Central memory CD4-positive, alpha-beta T cell (primary cell): ENCODE measurements at regions not wholly inside any gene's neighbourhood (a gene's known extent, or its start where the extent isn't known, plus 50 kb on each side); places are given as distances from the start of the nearest gene placed in this dataset.
"Not testable (repeated sequence)": the region's sequence is repeated elsewhere in the genome, so short reads cannot be mapped to it uniquely, and the experiment has no call there.

ENCODE experiments used
- DNase-seq: peaks from one replicate; pipeline ENCODE4 v3.0.0; 2022

DNA sequence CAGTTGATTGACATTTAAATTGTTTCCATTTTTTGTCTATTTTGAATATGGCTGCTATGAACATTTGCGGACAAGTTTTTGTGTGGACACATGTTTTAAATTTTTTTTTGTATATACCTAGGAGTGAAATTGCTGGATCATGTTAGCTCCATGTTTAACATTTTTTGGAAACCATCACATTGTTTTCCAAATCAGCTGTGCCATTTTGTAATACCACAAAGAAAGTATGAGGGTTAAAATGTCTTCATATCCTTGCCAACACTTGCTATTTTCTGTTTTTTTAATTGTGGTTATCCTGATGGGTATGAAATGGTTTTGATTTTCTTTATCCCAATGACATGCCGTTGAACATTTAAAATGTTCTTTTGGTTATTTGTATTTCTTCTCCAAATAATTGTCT, 52.1 kb downstream of the CARTPT start:
- no peak for DNase-seq

DNA sequence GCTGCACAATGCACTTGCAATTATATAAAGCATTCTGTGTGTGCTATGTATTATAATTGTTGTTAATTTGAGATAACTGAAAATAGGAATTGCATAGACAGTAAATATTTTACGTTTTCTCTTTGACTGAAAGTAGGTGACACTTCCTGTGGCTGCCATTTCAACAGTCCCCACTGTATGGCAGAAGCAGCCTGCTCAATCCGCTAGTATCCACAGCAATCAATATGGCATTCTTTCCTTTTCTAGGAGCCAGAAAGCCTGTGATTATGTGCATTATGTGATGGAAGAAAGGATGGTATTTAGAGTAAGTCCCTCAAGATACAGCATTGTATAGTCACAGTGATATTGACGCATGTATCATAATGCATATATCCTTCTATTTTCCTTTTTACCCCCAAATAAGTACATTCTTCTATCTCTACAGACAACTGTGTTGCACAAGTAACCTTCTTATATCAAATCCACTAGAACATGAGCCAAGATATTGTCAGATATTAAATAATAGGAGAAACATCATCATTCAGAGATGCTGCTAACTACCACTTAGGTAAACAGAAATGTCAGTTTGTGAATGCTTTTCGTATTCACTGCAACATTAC, 59.7 kb downstream of the CARTPT start:
- DNase-seq: no peak

DNA sequence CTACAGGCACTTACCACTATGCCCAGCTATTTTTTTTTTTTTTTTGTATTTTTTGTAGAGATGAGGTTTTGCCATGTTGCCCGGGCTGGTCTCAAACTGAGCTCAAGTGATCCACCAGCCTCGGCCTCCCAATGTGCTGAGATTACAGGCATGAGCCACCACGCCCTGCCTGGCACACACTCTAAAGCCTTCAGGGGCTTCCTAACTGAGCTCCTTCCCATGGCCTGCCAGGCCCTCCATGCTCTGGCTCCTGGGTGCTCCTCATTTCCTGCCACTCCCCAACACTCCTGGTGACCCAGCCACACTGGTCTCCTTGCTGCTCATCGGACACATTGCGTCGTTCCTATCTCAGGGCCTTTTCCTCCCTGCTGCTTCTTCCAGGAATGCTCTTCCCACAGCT, 61.5 kb downstream of the CARTPT start:
- DNase-seq: no peak

DNA sequence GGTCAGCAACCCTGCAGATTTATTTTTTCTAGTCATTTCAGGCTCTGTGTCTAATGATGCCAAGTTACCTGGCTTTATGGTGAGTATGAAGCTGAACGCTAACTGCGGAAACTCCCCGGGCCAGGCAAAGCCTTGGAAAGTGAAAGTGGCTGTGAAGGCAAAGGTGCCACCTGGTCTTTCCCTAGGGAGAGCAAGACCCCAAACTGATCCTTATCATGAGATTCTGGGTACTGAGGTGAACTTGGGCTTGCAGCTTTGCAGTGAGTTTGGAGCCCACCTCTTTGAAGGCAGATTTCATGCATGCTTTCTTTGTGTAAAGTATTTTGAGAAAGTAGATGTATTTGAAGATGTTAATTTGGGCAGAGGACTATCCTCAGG, 63.3 kb downstream of the CARTPT start:
- no peak for DNase-seq

DNA sequence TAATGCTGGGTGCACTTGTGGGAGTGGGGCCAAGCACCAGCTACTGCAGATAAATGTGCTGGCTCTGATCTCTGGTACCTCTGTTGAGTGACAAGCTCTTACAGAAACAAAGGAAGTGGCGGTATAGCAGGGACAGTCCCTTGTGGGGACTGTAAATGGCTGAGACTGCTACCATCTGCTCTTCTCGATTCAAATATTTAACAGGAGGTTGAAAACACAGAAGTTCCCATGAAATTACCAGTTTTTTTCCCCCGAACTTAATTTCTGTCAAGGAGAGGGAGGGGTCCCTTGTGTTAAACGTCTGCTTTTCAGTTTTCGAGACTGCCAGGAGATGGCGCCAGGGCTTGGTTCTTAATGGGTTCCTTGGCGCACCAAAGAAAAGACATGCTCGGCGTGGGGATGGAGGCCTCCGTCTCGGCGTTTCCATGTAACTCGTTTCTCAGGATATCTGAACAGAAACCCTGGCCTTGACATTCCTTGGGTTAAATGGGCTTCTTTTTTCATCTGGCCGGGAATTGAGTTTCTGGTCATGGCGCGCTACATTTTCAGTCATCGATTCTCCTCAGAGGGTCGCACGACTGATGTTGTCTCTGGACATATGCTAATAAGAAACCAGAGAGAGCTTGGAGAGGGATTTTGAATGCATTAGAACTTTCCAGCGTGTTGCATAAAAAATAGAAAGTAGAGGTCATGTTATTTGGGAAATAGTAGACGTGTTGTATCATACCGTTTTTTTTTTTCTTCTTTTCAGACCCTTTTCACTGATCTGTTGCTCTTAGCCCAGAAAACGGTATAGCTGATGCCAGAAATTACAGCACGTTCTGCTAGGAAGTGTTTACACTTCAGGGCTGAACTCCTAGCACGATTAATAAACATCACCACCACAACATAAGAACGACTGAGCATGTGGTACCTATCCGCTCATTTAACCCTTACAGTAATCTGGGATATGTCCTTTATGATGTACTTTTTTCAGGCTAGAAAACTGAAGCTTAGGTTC, 64.0 kb downstream of the CARTPT start:
- DNase-seq: peak; percentile 2

DNA sequence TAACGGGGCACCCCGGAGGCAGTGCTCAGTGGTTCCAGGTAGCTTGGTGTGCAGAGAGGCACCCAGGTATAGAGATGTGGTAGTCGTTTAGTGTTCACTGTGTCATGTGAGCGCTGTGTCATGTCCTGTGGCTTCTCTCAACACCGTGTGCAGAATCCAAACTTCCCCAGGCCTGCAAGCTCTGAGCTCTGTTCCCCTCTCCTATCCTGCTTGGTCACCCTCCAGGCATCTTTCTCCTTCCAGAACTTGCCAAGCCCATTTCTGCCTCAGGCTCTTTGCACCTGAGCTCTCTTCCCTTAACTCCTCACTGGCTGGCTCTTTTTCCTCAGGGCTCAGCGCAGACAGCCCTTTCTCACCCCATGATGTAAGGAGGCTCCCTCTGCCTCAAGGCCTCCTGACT, 64.8 kb downstream of the CARTPT start:
- DNase-seq: no peak

DNA sequence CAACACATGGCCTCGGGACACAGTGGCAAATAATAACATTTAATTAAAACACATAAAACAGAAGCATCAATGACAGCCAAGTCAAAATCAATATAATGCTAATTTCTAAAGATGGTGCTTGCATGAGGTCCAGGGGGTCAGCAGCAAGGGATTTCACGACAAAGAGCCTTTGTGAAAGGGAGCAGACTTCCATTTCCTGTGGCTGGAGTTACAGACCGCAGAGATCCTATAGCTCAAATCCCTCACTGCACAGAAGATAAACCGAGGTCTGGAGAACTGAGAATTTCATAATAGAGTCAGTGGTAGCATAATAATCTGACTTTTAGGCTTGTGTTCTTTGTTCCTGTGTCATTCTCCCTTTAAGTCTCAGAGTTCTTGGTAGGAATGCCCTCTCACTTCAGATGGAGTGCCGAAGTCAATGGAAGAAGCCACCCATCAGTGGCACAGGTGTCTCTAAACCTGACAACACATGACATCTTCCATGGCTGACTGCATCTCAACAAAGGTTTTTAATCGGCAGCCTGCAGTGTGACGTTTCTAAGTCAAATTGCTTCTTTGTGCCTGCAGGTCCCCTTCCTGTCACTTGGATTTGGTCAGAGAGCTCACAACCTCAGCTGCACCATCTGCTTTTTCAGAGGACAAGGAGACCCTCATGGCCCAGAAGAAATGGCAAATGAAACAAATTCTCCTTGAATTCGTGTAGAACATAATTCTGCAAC, 67.4 kb downstream of the CARTPT start:
- DNase-seq: no peak

DNA sequence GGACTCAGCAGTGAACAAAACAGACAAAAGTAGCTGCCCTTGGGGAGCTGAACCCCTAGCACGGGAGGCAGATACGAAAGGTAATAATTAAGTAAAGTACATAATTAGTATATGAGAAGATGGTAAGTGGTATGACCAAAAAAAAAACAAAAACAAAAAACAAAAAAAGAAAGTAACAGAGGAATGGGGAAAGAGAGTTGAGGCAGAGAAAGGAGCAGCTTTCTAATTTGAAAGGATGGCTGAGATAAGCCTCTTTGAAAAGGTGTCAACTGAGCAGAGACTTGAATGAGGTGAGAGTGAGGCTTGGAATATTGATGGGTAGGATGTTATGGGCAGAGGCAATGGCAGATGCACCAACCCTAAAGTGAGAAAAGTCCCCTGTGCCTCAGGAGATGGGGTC, 69.7 kb downstream of the CARTPT start:
- no peak for DNase-seq

DNA sequence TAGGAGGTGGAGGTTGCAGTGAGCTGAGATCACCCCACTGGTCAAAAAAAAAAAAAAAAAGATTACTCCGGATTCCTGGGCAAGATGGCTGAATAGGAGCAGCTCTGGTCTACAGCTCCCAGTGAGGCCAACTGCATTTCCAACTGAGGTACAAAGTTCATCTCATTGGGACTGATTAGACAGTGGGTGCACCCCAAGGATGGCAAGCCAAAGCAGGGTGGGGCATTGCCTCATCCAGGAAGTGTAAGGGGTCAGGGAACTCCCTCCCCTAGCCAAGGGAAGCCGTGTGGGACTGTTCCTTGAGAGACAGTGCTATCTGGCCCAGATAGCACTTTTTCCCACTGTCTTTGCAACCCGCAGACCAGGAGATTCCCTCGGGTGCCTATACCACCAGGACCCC, 70.7 kb downstream of the CARTPT start:
- no peak for DNase-seq

DNA sequence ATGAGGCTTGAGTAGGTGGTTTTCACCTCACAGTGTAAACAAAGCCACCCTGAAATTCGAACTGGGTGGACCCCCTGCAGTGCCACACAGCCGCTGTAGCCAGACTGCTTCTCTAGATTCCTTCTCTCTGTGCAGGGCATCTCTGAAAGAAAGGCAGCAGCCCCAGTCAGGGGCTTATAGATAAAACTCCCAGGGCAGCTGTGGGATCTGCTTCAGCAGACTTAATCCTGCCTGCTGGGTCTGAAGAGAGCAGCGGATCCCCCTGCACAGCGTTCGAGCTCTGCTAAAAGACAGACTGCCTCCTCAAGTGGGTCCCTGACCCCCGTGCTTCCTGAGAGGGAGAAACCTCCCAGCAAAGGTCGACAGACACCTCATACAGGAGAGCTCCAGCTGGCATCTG, 71.4 kb downstream of the CARTPT start:
- DNase-seq: no peak

DNA sequence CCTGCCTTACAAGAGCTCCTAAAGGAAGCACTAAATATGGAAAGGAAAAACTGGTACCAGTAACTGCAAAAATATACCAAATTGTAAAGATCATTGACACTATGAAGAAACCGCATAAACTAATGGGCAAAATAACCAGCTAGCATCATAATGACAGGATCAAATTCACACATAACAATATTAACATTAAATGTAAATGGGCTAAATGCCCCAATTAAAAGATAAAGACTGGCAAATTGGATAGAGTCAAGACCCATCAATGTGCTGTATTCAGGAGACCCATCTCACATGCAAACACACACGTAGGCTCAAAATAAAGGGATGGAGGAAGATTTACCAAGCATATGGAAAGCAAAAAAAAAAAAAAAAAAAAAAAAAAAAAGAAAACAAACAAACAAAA, 73.0 kb downstream of the CARTPT start:
- not testable (repeated sequence) for DNase-seq

DNA sequence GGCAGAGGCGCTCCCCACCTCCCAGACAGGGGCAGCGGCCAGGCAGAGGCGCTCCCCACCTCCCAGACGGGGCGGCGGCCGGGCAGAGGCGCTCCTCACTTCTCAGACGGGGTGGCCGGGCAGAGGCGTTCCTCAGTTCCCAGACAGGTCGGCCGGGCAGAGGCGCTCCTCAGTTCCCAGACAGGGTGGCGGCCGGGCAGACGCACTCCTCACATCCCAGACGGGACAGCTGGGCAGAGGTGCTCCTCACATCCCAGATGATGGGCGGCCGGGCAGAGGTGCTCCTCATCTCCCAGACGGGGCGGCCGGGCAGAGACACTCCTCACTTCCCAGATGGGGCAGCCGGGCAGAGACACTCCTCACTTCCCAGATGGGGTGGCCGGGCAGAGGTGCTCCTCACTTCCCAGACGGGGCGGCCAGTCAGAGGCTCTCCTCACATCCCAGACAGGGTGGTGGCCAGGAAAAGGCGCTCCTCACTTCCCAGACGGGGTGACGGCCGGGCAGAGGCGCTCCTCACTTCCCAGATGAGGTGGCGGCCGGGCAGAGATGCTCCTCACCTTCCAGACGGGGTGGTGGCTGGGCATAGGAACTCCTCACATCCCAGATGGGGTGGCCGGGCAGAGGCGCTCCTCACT, 75.1 kb downstream of the CARTPT start:
- DNase-seq: no peak

DNA sequence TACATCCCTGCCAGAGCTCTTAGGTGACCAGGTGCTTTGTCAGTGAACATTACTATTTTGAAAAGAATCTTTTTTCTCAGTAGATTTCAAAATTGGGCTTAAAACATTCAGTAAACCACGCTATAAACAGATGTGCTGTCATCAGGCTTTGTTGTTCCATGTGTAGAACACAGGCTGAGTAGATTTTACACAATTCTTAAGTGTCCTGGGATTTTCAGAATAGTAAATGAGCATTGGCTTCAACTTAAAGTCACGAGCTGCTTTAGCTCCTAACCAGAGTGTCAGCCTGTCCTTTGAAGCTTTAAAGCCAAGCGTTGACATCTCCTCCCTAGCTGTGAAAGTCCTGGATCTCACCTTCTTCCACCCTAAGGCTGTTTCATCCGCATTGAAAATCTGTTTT, 83.6 kb downstream of the CARTPT start:
- DNase-seq: no peak

DNA sequence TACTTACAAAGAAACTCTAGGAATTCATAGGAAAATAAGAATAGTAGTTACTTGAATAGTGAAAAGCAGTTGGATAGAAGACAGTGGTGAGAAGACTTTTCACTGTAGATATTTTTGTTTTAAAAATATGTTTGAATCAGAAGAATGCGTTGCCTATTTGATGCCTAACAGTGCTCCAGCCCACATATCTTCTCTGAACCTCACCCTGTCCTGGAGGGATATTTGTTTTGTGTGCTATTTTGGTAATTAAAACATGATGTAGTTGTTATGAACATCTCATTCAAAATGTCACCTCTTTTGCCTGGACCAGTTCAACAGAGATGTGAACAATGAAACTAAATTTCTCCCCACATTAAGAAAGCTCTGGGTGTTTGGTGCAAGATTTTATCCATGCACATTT, 87.6 kb downstream of the CARTPT start:
- no peak for DNase-seq

DNA sequence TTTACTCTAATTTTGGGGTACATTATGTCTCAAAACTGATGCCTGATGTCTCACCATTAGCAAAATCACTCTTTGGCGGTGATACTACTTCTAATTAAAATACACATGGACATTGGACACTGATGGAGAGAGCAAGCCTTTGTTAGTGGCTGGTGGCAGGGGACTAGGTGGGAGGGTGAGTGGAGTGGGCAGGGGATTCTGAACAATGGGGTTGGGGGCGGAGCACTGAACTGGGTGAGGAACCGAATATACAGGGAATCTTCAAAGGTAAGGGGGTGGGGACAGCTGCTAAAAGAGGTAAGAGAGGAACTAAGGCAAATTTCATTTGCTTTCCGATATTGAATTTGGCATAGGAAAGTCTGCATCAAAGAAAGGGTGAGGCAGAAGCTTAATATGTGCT, 88.8 kb downstream of the CARTPT start:
- DNase-seq: no peak

DNA sequence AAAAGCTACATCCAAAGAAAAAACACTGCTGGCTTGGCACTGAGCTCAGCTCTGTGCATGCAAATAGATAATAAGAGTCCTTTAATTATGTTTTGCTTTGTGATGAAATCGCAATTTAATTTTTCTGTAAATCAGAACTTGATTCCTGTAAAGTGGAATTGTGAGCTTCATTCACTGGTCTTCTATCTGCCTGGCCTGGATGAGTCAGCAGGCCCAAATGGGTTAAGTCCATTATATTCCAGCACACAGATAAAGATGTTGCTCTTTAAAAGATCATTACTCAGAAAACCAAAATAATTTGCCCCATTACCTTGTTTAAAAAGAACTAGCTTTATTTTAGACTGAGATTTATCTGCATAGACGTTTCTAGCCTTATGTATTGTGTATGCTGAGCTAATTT, 90.4 kb downstream of the CARTPT start:
- no peak for DNase-seq

DNA sequence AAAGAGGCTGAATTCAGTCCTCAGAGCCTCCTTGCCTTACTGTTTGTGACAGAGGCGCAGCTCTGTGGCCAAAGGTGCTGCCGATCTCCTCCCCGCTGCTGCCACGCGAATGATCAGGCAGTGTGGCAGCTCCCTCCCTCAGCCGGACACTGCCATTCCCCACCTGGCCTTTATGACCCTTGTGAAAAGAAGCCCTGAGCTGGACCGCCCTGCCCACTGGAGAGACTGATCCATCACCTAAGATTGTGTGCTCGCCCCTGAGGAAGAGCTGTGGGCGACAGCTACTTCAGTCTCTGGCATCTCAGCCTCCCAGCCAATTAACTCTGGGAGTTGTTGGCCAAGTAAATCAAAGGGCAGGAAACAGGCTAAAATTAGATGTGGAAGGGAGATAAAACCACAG, 90.9 kb downstream of the CARTPT start:
- no peak for DNase-seq

DNA sequence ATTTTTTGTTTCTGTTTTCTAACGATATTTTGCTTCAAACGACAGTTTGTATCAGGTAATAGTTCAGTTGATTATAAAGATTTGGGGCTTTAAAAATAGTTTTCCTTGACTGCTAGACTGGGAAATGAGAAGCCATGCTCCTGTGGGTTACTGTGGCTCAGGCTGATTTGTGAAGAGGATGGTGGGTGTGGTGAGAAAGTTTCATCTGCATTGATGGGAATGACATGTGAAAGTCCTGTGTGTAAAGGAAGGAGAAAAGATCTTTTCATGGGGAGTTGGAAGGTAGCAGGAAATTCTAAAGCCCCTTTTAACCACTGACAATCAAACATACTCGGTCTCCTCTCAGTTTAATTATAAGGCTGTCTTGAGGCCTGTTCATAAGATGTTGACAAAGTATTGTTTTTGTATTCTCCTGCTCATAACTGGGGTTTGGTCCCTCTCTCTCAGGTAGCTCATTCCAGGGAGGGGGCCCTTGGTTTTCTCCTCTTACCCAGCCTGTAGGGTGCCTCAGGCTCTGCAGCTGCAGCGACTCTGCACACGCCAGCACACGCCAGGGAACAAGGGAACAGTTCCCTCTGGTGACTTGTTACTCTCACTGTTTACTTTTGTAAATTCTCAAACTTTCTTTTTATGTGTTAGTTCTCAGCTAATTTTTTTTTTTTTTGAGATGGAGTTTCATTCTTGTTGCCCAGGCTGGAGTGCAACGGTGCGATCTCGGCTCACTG, 91.6 kb downstream of the CARTPT start:
- no peak for DNase-seq

DNA sequence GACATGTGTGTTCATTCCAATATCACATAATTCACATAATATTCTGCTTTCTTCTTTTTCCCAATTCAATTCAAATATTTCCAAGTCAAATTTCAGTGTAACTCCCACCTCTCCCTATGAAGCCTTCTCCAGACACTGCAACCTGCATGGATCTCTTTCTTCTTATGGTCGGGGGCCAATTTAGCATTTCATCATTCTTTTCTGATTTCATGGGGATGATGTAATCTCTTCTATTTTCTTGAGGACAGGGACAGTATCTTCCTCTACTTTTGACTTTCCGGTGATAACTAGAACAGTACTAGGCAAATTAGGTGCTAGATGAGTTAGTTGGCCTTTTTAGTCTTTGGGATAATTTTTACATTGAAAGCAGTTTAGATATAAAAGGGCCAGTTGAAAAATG, 92.7 kb downstream of the CARTPT start:
- no peak for DNase-seq

DNA sequence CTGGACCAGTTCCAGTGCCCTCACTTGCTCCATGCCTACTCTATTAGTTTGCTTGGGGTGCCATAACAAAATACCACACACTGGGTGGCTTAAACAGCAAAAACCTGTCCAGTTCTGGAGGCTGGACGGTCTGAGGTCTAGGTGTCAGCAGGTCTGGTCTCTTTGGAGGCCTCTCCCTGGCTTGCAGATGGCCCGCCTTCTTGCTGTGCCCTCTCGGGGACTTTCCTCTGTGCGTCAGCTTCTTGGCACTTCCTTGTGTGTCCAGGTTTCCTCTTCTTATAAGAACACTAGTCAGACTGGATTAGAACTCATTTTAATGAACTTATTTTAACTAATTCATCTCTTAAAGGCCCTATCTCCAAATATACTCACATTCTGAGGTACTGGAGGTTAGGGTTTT, 97.2 kb downstream of the CARTPT start:
- DNase-seq: no peak

DNA sequence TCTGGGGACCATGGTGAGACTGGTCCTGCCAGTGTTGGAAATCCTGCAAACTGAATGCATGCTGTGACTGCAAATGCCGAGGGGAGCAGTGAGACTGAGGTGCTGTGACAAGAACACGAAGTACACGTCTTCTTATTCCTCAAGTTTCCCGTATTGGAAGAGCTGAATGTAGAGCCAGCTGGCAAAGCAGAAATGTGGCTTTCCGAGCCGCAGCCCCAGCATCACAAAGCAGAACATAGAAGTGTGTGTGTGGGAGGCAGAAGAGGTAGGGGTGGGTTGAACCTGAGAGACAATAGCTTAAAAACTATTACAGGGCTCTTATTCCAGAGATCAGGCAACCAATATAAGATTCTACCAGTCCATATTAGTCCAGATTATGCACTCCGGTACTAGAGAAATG, 98.8 kb downstream of the CARTPT start:
- DNase-seq: no peak

DNA sequence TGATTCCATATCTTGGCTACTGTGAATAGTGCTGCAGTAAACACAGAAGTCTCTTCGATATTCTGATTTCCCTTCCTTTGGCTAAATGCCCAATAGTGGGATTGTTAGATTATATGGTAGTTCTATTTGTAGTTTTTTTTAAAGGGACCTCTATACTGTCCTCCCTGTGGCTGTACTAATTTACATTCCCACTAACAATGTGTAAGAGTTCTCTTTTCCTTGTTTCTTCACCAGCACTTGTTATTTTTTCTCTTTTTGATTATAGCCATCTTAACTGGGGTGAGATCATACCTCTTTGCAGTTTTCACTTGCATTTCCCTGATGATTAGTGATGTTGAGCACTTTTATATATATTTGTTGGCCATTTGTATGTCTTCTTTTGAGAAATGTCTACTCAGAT, 102.0 kb downstream of the CARTPT start:
- DNase-seq: no peak

DNA sequence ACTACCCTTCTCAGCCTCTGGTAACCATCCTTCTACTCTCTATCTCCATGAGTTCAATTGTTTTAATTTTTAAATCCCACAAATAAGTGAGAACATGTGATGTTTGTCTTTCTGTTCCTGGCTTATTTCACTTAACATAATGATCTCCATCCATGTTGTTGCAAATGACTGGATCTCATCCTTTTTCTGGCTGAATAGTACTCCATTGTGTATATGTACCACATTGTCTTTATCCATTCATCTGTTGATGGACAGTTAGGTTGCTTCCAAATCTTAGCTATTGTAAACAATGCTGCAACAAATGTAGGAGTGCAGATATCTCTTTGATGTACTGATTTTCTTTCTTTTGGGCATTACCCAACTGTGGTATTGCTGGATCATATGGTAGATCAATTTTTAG, 103.0 kb downstream of the CARTPT start:
- not testable (repeated sequence) for DNase-seq
